IMR-90 (cell line): ENCODE measurements at regions not wholly inside any gene's neighbourhood (a gene's known extent, or its start where the extent isn't known, plus 50 kb on each side); places are given as distances from the start of the nearest gene placed in this dataset.

Experiments
- ATAC-seq: fragments of 200-7000 bp; cut with Tn5 transposase; 2 replicates; pipeline ENCODE4 v1.9.1; 2020; ENCODE audit warnings: low read depth, mild to moderate bottlenecking, moderate library complexity
- BruUV-seq: library from RNA; stranded (reverse); fragments of 400-500 nt; replicated peaks from 2 replicates; lab custom pipeline; 2021; lab: Mats Ljungman, UMichigan
- CTCF ChIA-PET: fragments of 300-600 bp; formaldehyde crosslinking; extraction: SDS; loops from one replicate; lab custom pipeline; 2021; ENCODE audit warnings: antibody characterized with exemption; lab: Yijun Ruan, JAX
- POLR2A ChIA-PET: fragments of 300-600 bp; sonication (Branson Sonifier 250); formaldehyde crosslinking; loops from one replicate; lab custom pipeline; 2022; ENCODE audit warnings: antibody characterized with exemption; ENCODE audit not compliant: unreplicated experiment; lab: Charles Lee
- DNase-seq: peaks from one replicate; pipeline ENCODE4 v3.0.0; 2013
- H2AFZ ChIP-seq: replicated peaks from 2 replicates; pipeline ENCODE3; 2013; ENCODE audit warnings: low read length, mild to moderate bottlenecking; ENCODE audit not compliant: poor library complexity
- H2AK5ac ChIP-seq: 2 replicates; pipeline ENCODE4 v1.6.1; 2013; ENCODE audit warnings: low read depth, low read length, inconsistent platforms
- H2AK9ac ChIP-seq: replicated peaks from 2 replicates; pipeline ENCODE3; 2013; ENCODE audit warnings: mild to moderate bottlenecking, low read depth, low read length, moderate library complexity; ENCODE audit not compliant: poor library complexity
- H2BK120ac ChIP-seq: 2 replicates; pipeline ENCODE4 v1.6.1; 2013; ENCODE audit warnings: low read depth, low read length, inconsistent platforms
- H2BK15ac ChIP-seq: 3 replicates; pipeline ENCODE4 v1.6.1; 2013; ENCODE audit warnings: low read depth, low read length, inconsistent platforms
- H2BK20ac ChIP-seq: 2 replicates; pipeline ENCODE4 v1.6.1; 2013; ENCODE audit warnings: low read depth, mild to moderate bottlenecking, inconsistent platforms, low read length, moderate library complexity
- H2BK5ac ChIP-seq: 2 replicates; pipeline ENCODE4 v1.6.1; 2013; ENCODE audit warnings: mild to moderate bottlenecking, low read depth, low read length, inconsistent platforms; ENCODE audit not compliant: poor library complexity, severe bottlenecking
- H3K14ac ChIP-seq: replicated peaks from 2 replicates; pipeline ENCODE4 v1.6.1; 2013; ENCODE audit warnings: low read depth, low read length, inconsistent platforms
- H3K18ac ChIP-seq: 2 replicates; pipeline ENCODE4 v1.6.1; 2013; ENCODE audit warnings: low read depth, low read length, control low read depth
- H3K23ac ChIP-seq: 2 replicates; pipeline ENCODE4 v1.6.1; 2013; ENCODE audit warnings: low read depth, low read length, inconsistent platforms
- H3K27ac ChIP-seq: 2 replicates; pipeline ENCODE4 v1.5.1; 2013; ENCODE audit warnings: mild to moderate bottlenecking, control low read depth, low read length; ENCODE audit not compliant: insufficient read depth
- H3K27me3 ChIP-seq: 2 replicates; pipeline ENCODE4 v1.6.1; 2013; ENCODE audit warnings: low read length; ENCODE audit not compliant: control insufficient read depth, insufficient read depth
- H3K36me3 ChIP-seq: 2 replicates; pipeline ENCODE4 v1.6.1; 2013; ENCODE audit warnings: low read length, mixed read lengths; ENCODE audit not compliant: control insufficient read depth, insufficient read depth
- H3K4ac ChIP-seq: 2 replicates; pipeline ENCODE4 v1.6.1; 2013; ENCODE audit warnings: low read depth, low read length, inconsistent platforms
- H3K4me1 ChIP-seq: 2 replicates; pipeline ENCODE4 v1.6.1; 2013; ENCODE audit warnings: low read length, mixed read lengths; ENCODE audit not compliant: control insufficient read depth, insufficient read depth
- H3K4me2 ChIP-seq: 2 replicates; pipeline ENCODE4 v1.6.1; 2013; ENCODE audit warnings: low read depth, mild to moderate bottlenecking, control low read depth, low read length, moderate library complexity
- H3K4me3 ChIP-seq: 2 replicates; pipeline ENCODE4 v1.5.1; 2013; ENCODE audit warnings: low read depth, mild to moderate bottlenecking, control low read depth, low read length, moderate library complexity; ENCODE audit not compliant: insufficient read depth
- H3K56ac ChIP-seq: 2 replicates; pipeline ENCODE4 v1.6.1; 2013; ENCODE audit warnings: low read length, inconsistent platforms; ENCODE audit not compliant: insufficient read depth; ENCODE audit errors: extremely low read depth
- H3K79me1 ChIP-seq, 2 experiments: 2 replicates each; pipeline ENCODE4 v1.6.1; 2013; ENCODE audit warnings: low read length in 2 of 2, inconsistent platforms in 1 of 2, low read depth in 1 of 2
- H3K9ac ChIP-seq: 2 replicates; pipeline ENCODE4 v1.6.1; 2013; ENCODE audit warnings: low read depth, low read length, control low read depth
- H3K9me1 ChIP-seq: 2 replicates; pipeline ENCODE4 v1.6.1; 2013; ENCODE audit warnings: low read length, inconsistent platforms; ENCODE audit not compliant: insufficient read depth
- H3K9me3 ChIP-seq: 2 replicates; pipeline ENCODE4 v1.6.1; 2013; ENCODE audit warnings: low read length; ENCODE audit not compliant: control insufficient read depth, insufficient read depth
- H4K20me1 ChIP-seq: 2 replicates; pipeline ENCODE4 v1.6.1; 2013; ENCODE audit warnings: low read length, inconsistent platforms; ENCODE audit not compliant: insufficient read depth
- H4K5ac ChIP-seq: 2 replicates; pipeline ENCODE4 v1.6.1; 2013; ENCODE audit warnings: mild to moderate bottlenecking, low read depth, low read length, control low read depth
- H4K8ac ChIP-seq, 2 experiments: 2 replicates each; pipeline ENCODE4 v1.6.1; 2013; ENCODE audit warnings: low read depth in 2 of 2, low read length in 2 of 2, control low read depth in 1 of 2, inconsistent platforms in 1 of 2
- H4K91ac ChIP-seq: 2 replicates; pipeline ENCODE4 v1.6.1; 2013; ENCODE audit warnings: low read depth, low read length, inconsistent platforms; ENCODE audit not compliant: insufficient read depth
- BHLHE40 ChIP-seq: fragments of 150-350 bp; IDR thresholded peaks from 2 replicates; pipeline ENCODE4 v1.6.1; 2016; ENCODE audit warnings: mild to moderate bottlenecking, low read depth, low read length
- CHD1 ChIP-seq: IDR thresholded peaks from 2 replicates; pipeline ENCODE4 v1.6.1; 2012; ENCODE audit warnings: low read depth, low read length, improper control_type of control experiment
- CTCF ChIP-seq: conservative IDR thresholded peaks from 2 replicates; pipeline ENCODE4 v1.5.1; 2012; ENCODE audit warnings: mild to moderate bottlenecking, low read depth, low read length, improper control_type of control experiment
- ELK1 ChIP-seq: fragments of 150-350 bp; IDR thresholded peaks from 2 replicates; pipeline ENCODE4 v1.6.1; 2016; ENCODE audit warnings: low read depth, mild to moderate bottlenecking, low read length, moderate library complexity, borderline replicate concordance
- FOS ChIP-seq: fragments of 150-350 bp; IDR thresholded peaks from 2 replicates; pipeline ENCODE4 v1.6.1; 2016; ENCODE audit warnings: low read depth, low read length
- MAFK ChIP-seq: IDR thresholded peaks from 2 replicates; pipeline ENCODE4 v1.6.1; 2012; ENCODE audit warnings: low read depth, low read length, improper control_type of control experiment
- MXI1 ChIP-seq: IDR thresholded peaks from 2 replicates; pipeline ENCODE4 v1.6.1; 2012; ENCODE audit warnings: low read depth, mild to moderate bottlenecking, low read length, moderate library complexity, borderline replicate concordance
- POLR2A ChIP-seq: IDR thresholded peaks from 2 replicates; pipeline ENCODE4 v1.6.1; 2012; ENCODE audit warnings: mild to moderate bottlenecking, low read depth, low read length
- RAD21 ChIP-seq: IDR thresholded peaks from 2 replicates; pipeline ENCODE4 v1.6.1; 2012; ENCODE audit warnings: low read length, improper control_type of control experiment
- RCOR1 ChIP-seq: IDR thresholded peaks from 2 replicates; pipeline ENCODE4 v1.6.1; 2012; ENCODE audit warnings: mild to moderate bottlenecking, low read length, improper control_type of control experiment; ENCODE audit not compliant: insufficient replicate concordance
- RFX5 ChIP-seq: IDR thresholded peaks from 2 replicates; pipeline ENCODE4 v1.8.0; 2012; ENCODE audit warnings: low read depth, mild to moderate bottlenecking, low read length, moderate library complexity
- WGBS, 2 experiments: methylation state at CpG; one replicate each; pipeline versions ENCODE4 v1.1.5 to v1.1.7; 2013; ENCODE audit warnings: missing lambda C conversion rate in 2 of 2; ENCODE audit not compliant: insufficient read length in 1 of 2; ENCODE audit errors: extremely low coverage in 2 of 2; 5-methylcytosine and 5-hydroxymethylcytosine counted together
- dilution Hi-C: fragments of 300-500 bp; cut with HindIII; formaldehyde crosslinking; loops from one replicate; pipeline ENCODE4 v1.14.3; 2018; ENCODE audit warnings: low sequenced_read_pairs; ENCODE audit not compliant: unreplicated experiment
- in situ Hi-C: fragments of 300-500 bp; cut with MboI; formaldehyde crosslinking; loops from 3 replicates; pipeline ENCODE4 v1.14.3; 2019; ENCODE audit warnings: low sequenced_read_pairs, inconsistent platforms, mixed read lengths
- intact Hi-C: fragments of 100-400 bp; cut with micrococcal nuclease; formaldehyde crosslinking; loops from 2 replicates; pipeline ENCODE4 v1.10.0; 2022
- TF ChIP-seq, protein P1 (sequence below): fragments of 150-350 bp; IDR thresholded peaks from 2 replicates; pipeline ENCODE4 v1.6.1; 2017; ENCODE audit warnings: mild to moderate bottlenecking, antibody characterized with exemption, low read length, low read depth

DNA sequence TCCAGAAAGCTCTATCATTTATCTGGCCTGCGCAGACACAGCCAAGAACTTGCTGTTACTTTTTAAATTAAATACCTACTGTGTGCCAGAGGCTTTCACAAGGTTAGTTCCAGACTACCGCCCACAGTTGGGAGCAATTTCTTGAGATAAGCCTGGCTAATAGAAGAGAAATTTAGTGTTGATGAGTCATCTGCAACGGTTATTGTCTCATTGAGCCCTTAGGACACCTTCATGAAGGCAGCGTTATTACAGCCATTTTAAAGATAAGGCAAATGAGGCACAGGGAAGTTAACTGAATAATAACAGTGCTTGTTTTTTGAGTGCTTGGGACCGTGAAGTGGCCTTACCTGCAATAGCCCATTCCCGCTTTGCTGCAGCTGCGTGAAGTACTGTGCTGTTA is 292.9 kb upstream of the MSX2 start:
- ATAC-seq = no peak
- no peak overlapping the region for H3K9ac ChIP-seq
- no peak overlapping the region for H2BK15ac ChIP-seq
- no peaks in the 10 kb centered on the region for H3K4me1 ChIP-seq
- no peaks in the 10 kb centered on the region for H3K79me1 ChIP-seq
- H4K20me1 ChIP-seq = no peaks in the 10 kb centered on the region
- dilution Hi-C loops (no loop called here), in situ Hi-C loops (no loop called here), intact Hi-C loops (no loop called here)
- TF ChIP-seq, protein P1, sequence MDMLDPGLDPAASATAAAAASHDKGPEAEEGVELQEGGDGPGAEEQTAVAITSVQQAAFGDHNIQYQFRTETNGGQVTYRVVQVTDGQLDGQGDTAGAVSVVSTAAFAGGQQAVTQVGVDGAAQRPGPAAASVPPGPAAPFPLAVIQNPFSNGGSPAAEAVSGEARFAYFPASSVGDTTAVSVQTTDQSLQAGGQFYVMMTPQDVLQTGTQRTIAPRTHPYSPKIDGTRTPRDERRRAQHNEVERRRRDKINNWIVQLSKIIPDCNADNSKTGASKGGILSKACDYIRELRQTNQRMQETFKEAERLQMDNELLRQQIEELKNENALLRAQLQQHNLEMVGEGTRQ = no peak
- TF ChIP-seq FOS (no peak), MAFK (no peak), CTCF (no peak), ELK1 (no peak), RCOR1 (no peak), CHD1 (no peak), POLR2A (no peak), RAD21 (no peak), BHLHE40 (no peak), MXI1 (no peak), RFX5 (no peak)
- ChIA-PET CTCF (no interaction called here), POLR2A (no interaction called here)
- H2AK9ac ChIP-seq = no peak overlapping the region
- 40% methylated on average over 1 of the region's 7 CpGs; no CpG with 5 or more reads in 1 of the 2 experiments for WGBS, 2 experiments
- no peaks in the 10 kb centered on the region for H3K36me3 ChIP-seq
- no peak overlapping the region for H2BK5ac ChIP-seq
- no peak overlapping the region for H2BK120ac ChIP-seq
- no TSS peak for BruUV-seq
- H3K4me3 ChIP-seq = no peak overlapping the region
- no peak overlapping the region for H3K18ac ChIP-seq
- H4K8ac ChIP-seq = no peak overlapping the region
- no peak overlapping the region for H2AFZ ChIP-seq
- no peak overlapping the region for H2AK5ac ChIP-seq
- no peak overlapping the region for H2BK20ac ChIP-seq
- 0 out of 2 replicates have a peak, but pooled peaks cover 2% of the 10 kb centered on the region for H3K27me3 ChIP-seq
- H3K4me2 ChIP-seq = no peak overlapping the region
- no peak overlapping the region for H4K5ac ChIP-seq
- no peak for DNase-seq
- H3K9me1 ChIP-seq = no peaks in the 10 kb centered on the region
- no peak overlapping the region for H3K4ac ChIP-seq
- no peak overlapping the region for H3K56ac ChIP-seq
- no peak overlapping the region for H3K27ac ChIP-seq
- H3K14ac ChIP-seq = no peak overlapping the region
- no peak overlapping the region for H4K91ac ChIP-seq
- no peaks in the 10 kb centered on the region for H3K9me3 ChIP-seq
- H3K23ac ChIP-seq = no peak overlapping the region
